NB4 (cell line): ENCODE measurements at regions not wholly inside any gene's neighbourhood (a gene's known extent, or its start where the extent isn't known, plus 50 kb on each side); places are given as distances from the start of the nearest gene placed in this dataset.

Experiments used
- DNase-seq: peaks from one replicate; pipeline ENCODE4 v3.0.0; 2010; ENCODE audit warnings: low read depth
- H3K4me3 ChIP-seq: one replicate; pipeline ENCODE4 v1.5.1; 2011; ENCODE audit warnings: mild to moderate bottlenecking, low read depth, low read length, moderate library complexity
- CTCF ChIP-seq: IDR thresholded peaks from one replicate; pipeline ENCODE4 v1.5.1; 2012; ENCODE audit warnings: low read depth, low read length
- MAX ChIP-seq: IDR thresholded peaks from 2 replicates; pipeline ENCODE4 v1.6.1; 2011; ENCODE audit warnings: low read depth, low read length
- MYC ChIP-seq: IDR thresholded peaks from 2 replicates; pipeline ENCODE4 v1.6.1; 2011; ENCODE audit warnings: low read depth, low read length
- POLR2A ChIP-seq: IDR thresholded peaks from 2 replicates; pipeline ENCODE4 v1.6.1; 2011; ENCODE audit warnings: mild to moderate bottlenecking; ENCODE audit not compliant: insufficient read length; ENCODE audit errors: extremely low read depth

GRCh38 chr17:63277629-63278028 lies 168.5 kb downstream of the CYB561 start:
- H3K4me3 ChIP-seq, result no peak overlapping the region
- DNase-seq, result no peak
- TF ChIP-seq CTCF (no peak), POLR2A (no peak), MYC (no peak), MAX (no peak)

GRCh38 chr17:63278728-63279442 lies 167.2 kb downstream of the CYB561 start:
- DNase-seq, result no peak
- TF ChIP-seq MAX, result no peak
- no peak for TF ChIP-seq MYC
- no peak for TF ChIP-seq CTCF
- TF ChIP-seq POLR2A, result no peak
- H3K4me3 ChIP-seq, result no peak overlapping the region

GRCh38 chr17:63279498-63280230 lies 166.4 kb downstream of the CYB561 start:
- TF ChIP-seq POLR2A, result no peak
- TF ChIP-seq CTCF, result no peak
- no peak for TF ChIP-seq MYC
- no peak for DNase-seq
- no peak overlapping the region for H3K4me3 ChIP-seq

GRCh38 chr17:63282455-63282854 lies 163.7 kb downstream of the CYB561 start:
- no peak overlapping the region for H3K4me3 ChIP-seq
- TF ChIP-seq CTCF, result no peak
- TF ChIP-seq POLR2A, result no peak
- no peak for TF ChIP-seq MAX
- TF ChIP-seq MYC, result no peak
- DNase-seq, result no peak

- no peak for TF ChIP-seq MYC
- no peak for TF ChIP-seq MAX
- TF ChIP-seq POLR2A, result no peak
- TF ChIP-seq CTCF, result no peak
- no peak overlapping the region for H3K4me3 ChIP-seq
- DNase-seq, result no peak
Measured at GRCh38 chr17:63285551-63285950, 160.6 kb downstream of the CYB561 start.
